Bronchial epithelial cell (primary cell): ENCODE measurements at regions not wholly inside any gene's neighbourhood (a gene's known extent, or its start where the extent isn't known, plus 50 kb on each side); places are given as distances from the start of the nearest gene placed in this dataset.

Experiments
- DNase-seq: peaks from one replicate; pipeline ENCODE4 v3.0.0-alpha.2; 2010; ENCODE audit warnings: low read depth
- FAIRE-seq: peaks from 2 replicates; lab custom pipeline; 2011; peaks lifted over from hg19 to GRCh38; lab: Jason Lieb, UNC
- H3K27me3 ChIP-seq: 2 replicates; pipeline ENCODE4 v1.5.1; 2011; ENCODE audit warnings: low read length; ENCODE audit not compliant: control insufficient read depth, insufficient read depth
- H3K36me3 ChIP-seq: 2 replicates; pipeline ENCODE4 v1.5.1; 2011; ENCODE audit warnings: low read length; ENCODE audit not compliant: control insufficient read depth, insufficient read depth
- H3K4me3 ChIP-seq: 2 replicates; pipeline ENCODE4 v1.5.1; 2011; ENCODE audit warnings: mild to moderate bottlenecking, low read depth, low read length, control low read depth
- TF ChIP-seq, protein P1 (sequence below): IDR thresholded peaks from 2 replicates; pipeline ENCODE4 v1.5.1; 2011; ENCODE audit warnings: mild to moderate bottlenecking, moderate library complexity, low read length, control low read depth, inconsistent platforms; ENCODE audit not compliant: insufficient read depth, severe bottlenecking

DNA sequence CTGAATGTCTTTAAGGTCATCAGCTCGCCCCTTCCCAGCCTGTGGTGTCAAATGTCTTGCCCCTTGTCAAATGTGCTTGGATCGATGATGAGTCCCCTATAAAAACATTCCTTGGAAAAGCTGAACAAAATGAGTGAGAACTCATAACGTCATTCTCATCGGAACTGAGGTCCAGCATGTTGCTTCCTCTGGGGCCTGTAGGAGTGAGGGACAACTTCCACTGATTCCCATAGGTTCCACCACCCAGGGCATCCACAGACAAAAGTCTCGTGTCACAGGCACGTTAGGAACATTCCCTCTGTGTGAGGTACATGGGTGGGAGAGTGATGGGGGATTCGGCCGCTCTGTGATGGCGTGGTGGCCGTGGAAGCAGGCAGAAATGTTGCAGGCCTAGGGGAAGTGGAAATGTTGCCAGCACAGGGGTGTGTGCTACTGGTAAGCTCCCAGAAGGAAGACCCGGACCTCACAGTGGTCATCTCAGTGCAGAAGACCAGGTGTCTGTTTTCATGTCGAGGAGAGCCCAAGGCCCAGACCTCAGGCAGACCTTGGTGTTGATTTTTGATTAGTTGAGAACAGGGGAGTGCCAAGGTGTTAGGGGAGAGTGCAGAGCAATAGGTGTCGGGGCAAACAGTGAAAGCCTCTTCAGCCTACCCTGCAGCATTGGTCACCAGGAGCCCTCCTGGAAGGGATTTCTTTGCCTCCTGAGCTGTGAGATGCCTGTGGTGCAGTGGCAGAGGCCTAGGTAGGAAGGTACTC, 96.8 kb downstream of the SNRPN start:
- DNase-seq (no peak), FAIRE-seq (peak; percentile 50)
- Histone ChIP-seq H3K36me3 (peaks cover 4% of the 10 kb centered on the region), H3K4me3 (no peak overlapping the region), H3K27me3 (no peaks in the 10 kb centered on the region)
- TF ChIP-seq, protein P1, sequence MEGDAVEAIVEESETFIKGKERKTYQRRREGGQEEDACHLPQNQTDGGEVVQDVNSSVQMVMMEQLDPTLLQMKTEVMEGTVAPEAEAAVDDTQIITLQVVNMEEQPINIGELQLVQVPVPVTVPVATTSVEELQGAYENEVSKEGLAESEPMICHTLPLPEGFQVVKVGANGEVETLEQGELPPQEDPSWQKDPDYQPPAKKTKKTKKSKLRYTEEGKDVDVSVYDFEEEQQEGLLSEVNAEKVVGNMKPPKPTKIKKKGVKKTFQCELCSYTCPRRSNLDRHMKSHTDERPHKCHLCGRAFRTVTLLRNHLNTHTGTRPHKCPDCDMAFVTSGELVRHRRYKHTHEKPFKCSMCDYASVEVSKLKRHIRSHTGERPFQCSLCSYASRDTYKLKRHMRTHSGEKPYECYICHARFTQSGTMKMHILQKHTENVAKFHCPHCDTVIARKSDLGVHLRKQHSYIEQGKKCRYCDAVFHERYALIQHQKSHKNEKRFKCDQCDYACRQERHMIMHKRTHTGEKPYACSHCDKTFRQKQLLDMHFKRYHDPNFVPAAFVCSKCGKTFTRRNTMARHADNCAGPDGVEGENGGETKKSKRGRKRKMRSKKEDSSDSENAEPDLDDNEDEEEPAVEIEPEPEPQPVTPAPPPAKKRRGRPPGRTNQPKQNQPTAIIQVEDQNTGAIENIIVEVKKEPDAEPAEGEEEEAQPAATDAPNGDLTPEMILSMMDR: no peak

DNA sequence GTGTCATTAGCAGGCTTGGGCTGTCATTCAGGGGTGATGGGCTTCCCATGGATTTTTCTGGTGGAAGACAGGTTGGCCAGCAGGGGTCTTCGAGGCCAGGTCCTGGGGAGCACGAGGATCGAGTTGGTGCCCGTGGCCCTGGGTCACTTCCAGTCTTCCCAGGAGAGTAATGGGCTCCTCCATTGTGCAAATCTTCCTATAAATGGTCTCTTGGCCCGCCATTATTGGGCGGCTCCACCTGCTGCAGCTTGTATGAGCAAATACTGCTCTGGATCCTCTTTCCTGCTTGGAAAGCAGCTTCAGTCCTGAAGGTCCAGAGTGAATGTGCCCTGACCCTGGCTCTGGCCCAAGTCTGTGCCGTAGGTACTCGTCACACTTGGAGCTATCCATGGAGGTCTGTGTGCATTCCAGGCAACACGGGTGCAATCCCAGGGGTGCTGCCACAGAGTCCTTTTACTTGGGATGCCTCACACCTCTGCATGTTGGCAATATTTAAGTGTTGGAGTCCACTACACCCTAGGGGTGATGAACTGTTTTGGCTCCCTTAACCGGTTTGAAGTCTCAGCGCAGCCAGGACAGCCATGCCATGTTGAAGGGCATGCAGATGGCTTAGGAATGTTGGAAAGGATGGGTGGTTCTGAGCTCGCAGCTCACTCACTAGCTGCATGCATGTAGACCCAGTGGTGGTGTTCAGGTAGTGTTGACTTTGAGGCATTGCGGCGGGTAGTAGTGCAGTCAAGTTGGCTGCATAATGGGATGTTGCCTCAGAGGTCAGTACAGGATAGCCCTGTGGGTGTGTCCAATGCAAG, 97.6 kb downstream of the SNRPN start:
- Histone ChIP-seq H3K36me3 (peaks cover 4% of the 10 kb centered on the region), H3K4me3 (no peak overlapping the region), H3K27me3 (no peaks in the 10 kb centered on the region)
- FAIRE-seq: no peak
- TF ChIP-seq, protein P1: no peak
- no peak for DNase-seq

DNA sequence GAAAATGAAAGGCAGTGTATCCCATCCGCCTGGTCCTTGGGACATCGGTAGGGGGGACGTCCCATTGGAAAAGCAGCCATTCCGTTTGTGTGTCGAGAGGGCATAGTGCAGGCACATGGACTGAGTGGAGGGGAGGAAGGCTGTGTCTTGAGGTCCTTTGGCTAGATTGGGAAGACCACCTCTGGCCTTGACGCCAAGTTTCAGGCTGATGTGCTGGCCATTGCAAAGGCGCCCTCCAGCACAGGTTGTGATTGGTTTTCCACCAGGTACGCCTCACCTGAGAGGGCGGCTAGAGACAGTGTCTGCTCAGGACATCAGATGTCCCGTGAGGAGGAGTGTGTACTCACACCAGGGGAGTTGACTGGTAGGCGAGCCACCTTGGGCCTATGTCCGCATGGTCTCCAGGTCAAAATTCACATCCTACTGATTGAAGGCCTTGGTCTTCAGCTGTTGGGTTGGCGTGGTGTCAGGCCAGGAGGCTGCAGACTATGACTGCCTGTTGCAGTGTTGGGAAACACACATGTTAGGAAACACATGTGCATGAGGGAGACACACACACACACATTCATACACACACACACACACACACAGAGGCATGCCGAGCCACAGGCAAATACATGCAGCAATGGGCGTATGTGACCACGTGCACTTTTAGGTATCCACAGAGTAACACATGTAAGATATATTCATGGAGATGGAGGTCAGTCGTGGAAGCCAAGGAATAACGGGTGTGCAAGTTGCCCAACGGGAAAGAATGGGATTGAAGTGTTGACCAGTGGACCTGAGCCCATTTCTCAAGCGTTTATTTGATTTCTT, 98.4 kb downstream of the SNRPN start:
- DNase-seq (no peak), FAIRE-seq (no peak)
- Histone ChIP-seq H3K36me3 (peaks cover 7% of the 10 kb centered on the region), H3K4me3 (no peak overlapping the region), H3K27me3 (no peaks in the 10 kb centered on the region)
- TF ChIP-seq, protein P1: no peak

DNA sequence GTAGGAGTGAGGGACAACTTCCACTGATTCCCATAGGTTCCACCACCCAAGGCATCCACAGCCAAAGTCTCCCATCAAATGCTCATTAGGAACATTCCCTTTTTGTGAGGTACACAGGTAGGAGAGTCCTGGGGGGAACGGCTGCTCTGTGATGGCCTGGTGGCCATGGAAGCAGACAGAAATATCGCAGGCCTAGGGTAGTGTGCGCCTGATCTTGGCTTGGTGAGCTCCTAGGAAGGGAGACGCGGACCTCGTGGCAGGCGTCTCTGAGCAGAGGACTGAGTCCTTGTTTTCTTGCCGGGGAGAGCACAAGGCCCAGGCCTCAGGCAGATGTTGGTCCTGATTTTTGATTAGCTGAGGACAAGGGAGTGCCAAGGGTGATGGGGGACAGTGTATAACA, 99.5 kb downstream of the SNRPN start:
- no peak overlapping the region for H3K4me3 ChIP-seq
- TF ChIP-seq, protein P1: no peak
- peak; percentile 62 for FAIRE-seq
- H3K36me3 ChIP-seq: peaks cover 13% of the 10 kb centered on the region
- no peak for DNase-seq
- no peaks in the 10 kb centered on the region for H3K27me3 ChIP-seq

DNA sequence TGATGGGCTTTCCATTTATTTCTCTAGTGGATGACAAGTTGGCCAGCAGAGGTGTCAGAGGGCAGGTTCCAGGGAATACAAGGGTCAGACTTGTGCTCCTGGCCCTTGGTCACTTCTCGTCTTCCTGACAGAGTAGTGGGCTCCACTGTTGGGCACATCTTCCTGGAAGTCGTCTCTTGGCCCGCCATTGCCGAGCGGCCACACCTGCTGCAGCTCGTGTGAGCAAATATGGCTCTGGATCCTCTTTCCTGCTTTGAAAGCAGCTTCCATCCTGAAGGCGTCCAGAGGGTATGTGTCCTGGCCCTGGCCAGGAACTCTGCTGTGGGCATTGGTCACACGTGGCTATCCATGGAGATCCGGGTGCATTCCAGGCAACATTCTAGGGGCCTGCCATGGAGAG, 100.2 kb downstream of the SNRPN start:
- no peak overlapping the region for H3K4me3 ChIP-seq
- DNase-seq: no peak
- H3K27me3 ChIP-seq: no peaks in the 10 kb centered on the region
- peaks cover 13% of the 10 kb centered on the region for H3K36me3 ChIP-seq
- TF ChIP-seq, protein P1: no peak
- FAIRE-seq: no peak
